GM21423 (cell line): ENCODE measurements at regions not wholly inside any gene's neighbourhood (a gene's known extent, or its start where the extent isn't known, plus 50 kb on each side); places are given as distances from the start of the nearest gene placed in this dataset.

Experiments
- ATAC-seq: cut with Tn5 transposase; IDR thresholded peaks from one replicate; pipeline ENCODE4 v1.9.1; 2021; ENCODE audit warnings: mild to moderate bottlenecking, moderate library complexity; ENCODE audit not compliant: unreplicated experiment

DNA sequence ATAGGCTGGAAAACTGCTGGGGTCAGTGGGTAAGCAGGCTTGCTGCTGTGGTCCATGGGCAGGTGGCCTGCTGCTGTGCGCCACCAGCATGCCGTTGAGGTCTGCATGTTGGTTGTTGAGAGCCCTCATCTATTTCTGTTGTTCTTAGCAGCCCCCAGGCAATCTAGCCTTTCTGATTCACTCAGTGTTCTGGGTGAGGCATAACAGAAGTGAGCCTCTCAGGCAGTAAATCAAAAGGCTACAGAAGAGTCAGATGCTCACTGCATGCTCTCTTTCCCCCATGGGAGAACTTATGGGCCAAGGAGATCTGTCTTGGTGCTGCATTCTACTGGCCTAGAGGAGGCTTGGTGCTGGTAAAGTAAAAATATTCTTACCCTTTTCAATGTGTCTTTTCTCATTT lies 67.8 kb upstream of the ATP10A start:
- ATAC-seq: no peak
